Testis (tissue), 2 donors: ENCODE measurements at regions not wholly inside any gene's neighbourhood (a gene's known extent, or its start where the extent isn't known, plus 50 kb on each side); places are given as distances from the start of the nearest gene placed in this dataset.

Experiments
- POLR2A ChIP-seq: fragments of 450-650 bp; IDR thresholded peaks from one replicate; pipeline ENCODE4 v1.6.1; 2017; ENCODE audit warnings: antibody characterized with exemption, mild to moderate bottlenecking, moderate library complexity
- TF ChIP-seq, protein P1 (sequence below), 3 experiments: fragments of 450-650 bp in 2 of 3; fragments of 200-600 bp in 1 of 3; sonication (generic) in 1 of 3; IDR thresholded peaks; one replicate each; pipeline ENCODE4 v1.5.1; 2016 to 2019; ENCODE audit warnings: antibody characterized with exemption in 3 of 3, mild to moderate bottlenecking in 2 of 3, moderate library complexity in 1 of 3

DNA sequence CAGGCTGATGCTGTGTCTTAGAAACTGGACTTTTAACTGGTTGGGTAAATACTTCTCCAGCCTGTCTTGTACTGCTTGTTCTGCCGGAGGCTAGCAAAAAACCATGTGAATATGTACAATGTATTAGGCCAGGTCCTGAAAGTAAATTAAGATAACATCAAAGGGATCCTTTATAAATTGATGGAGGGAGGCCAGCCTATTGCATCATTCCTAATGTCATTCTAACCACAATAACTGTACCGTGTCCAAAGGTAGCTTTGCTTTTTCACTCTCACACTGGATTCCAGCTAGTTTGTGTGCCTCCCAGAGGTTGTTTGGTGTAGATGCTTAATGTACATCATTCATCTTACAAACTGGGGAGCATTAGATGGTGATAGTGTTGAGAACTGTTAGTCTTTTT is 91.2 kb upstream of the SEM1 start:
- TF ChIP-seq, protein P1, sequence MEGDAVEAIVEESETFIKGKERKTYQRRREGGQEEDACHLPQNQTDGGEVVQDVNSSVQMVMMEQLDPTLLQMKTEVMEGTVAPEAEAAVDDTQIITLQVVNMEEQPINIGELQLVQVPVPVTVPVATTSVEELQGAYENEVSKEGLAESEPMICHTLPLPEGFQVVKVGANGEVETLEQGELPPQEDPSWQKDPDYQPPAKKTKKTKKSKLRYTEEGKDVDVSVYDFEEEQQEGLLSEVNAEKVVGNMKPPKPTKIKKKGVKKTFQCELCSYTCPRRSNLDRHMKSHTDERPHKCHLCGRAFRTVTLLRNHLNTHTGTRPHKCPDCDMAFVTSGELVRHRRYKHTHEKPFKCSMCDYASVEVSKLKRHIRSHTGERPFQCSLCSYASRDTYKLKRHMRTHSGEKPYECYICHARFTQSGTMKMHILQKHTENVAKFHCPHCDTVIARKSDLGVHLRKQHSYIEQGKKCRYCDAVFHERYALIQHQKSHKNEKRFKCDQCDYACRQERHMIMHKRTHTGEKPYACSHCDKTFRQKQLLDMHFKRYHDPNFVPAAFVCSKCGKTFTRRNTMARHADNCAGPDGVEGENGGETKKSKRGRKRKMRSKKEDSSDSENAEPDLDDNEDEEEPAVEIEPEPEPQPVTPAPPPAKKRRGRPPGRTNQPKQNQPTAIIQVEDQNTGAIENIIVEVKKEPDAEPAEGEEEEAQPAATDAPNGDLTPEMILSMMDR (IDR thresholded peaks at IDR 0.05): no peak
- TF ChIP-seq POLR2A: no peak
